ENCODE measurements at regions not wholly inside any gene's neighbourhood (a gene's known extent, or its start where the extent isn't known, plus 50 kb on each side); places are given as distances from the start of the nearest gene placed in this dataset.

DNA sequence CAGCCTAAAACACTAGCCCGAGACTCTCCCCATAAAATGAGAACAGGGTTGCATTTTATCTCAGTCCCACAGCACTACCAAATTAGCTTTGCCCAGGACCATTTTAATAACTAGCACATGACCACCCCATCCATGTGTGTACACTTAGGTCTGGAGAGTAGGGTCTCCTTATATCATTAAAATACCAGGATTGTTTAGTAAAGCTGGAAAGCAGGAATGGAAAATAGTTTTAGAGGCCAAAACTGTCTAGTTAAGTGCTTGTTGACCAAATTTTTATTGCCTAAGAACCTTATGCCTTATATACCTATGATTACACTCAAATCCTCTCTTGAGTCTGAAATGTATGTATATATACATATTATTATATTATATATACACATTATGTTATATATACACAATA is 608.4 kb downstream of the HDGFL1 start:
- TF ChIP-seq, protein P1, sequence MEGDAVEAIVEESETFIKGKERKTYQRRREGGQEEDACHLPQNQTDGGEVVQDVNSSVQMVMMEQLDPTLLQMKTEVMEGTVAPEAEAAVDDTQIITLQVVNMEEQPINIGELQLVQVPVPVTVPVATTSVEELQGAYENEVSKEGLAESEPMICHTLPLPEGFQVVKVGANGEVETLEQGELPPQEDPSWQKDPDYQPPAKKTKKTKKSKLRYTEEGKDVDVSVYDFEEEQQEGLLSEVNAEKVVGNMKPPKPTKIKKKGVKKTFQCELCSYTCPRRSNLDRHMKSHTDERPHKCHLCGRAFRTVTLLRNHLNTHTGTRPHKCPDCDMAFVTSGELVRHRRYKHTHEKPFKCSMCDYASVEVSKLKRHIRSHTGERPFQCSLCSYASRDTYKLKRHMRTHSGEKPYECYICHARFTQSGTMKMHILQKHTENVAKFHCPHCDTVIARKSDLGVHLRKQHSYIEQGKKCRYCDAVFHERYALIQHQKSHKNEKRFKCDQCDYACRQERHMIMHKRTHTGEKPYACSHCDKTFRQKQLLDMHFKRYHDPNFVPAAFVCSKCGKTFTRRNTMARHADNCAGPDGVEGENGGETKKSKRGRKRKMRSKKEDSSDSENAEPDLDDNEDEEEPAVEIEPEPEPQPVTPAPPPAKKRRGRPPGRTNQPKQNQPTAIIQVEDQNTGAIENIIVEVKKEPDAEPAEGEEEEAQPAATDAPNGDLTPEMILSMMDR (IDR thresholded peaks at IDR 0.05; ENCODE audit: low read depth, low read length, poor library complexity, severe bottlenecking): no peak
- TF ChIP-seq EZH2phosphoT487 (IDR thresholded peaks at IDR 0.05; ENCODE audit: borderline replicate concordance, low read length): no peak

Measured in DOHH2 (cell line).